GM19238 (cell line): ENCODE measurements at regions not wholly inside any gene's neighbourhood (a gene's known extent, or its start where the extent isn't known, plus 50 kb on each side); places are given as distances from the start of the nearest gene placed in this dataset.
"Not testable (repeated sequence)": the region's sequence is repeated elsewhere in the genome, so short reads cannot be mapped to it uniquely, and the experiment has no call there.

Experiments used
- DNase-seq: peaks from one replicate; pipeline ENCODE4 v3.0.0; 2011; ENCODE audit warnings: low spot score; ENCODE audit not compliant: insufficient read length

DNA sequence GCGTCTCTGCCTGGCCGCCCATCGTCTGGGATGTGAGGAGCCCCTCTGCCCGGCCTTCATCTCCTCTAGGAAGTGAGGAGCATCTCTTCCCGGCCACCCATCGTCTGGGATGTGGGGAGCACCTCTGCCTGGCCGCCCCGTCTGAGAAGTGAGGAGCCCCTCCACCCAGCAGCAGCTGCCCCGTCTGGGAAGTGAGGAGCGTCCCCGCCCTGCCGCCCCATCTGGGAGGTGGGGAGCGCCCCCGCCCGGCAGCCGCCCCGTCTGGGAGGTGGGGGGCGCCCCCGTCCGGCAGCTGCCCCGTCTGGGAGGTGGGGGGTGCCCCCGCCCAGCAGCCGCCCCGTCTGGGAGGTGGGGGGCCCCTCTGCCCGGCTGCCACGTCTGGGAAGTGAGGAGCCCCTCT is 153.7 kb upstream of the MYRIP start:
- not testable (repeated sequence) for DNase-seq

DNA sequence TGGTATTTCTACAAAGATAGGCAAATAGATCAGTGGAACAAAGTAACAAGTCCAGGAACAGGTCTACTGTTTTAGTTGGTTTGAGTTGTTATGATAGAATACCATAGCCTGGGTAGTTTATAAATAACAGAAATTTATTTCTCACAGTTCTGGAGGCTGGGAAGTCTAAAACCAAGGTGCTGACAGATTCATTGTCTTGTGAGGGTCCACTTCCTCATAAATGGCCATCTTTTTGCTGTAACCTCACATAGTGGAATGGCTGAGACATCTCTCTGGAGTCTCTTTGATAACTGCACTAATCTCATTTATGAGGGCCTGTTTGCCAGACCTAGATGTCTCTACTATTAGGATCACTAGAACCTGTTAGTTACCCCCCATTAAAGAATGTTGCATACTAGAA is 152.3 kb upstream of the MYRIP start:
- DNase-seq, result no peak

DNA sequence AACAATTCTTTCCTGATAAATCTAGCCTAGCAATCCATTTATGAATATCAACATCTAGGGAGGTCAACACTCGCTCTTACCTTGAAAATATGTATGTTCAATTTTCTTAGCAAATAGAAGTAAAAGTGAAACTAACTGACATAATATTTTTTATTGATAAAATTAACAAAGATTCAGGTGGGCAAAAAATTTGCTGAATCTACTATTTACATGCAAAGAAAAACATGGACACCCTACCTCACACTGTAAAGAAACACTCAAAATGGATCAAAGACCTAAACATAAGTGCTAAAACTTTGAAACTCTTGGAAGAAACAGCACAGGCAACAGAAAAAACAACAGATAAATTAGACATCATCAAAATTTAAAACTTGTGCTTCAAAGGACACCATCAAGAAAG is 151.6 kb upstream of the MYRIP start:
- no peak for DNase-seq

DNA sequence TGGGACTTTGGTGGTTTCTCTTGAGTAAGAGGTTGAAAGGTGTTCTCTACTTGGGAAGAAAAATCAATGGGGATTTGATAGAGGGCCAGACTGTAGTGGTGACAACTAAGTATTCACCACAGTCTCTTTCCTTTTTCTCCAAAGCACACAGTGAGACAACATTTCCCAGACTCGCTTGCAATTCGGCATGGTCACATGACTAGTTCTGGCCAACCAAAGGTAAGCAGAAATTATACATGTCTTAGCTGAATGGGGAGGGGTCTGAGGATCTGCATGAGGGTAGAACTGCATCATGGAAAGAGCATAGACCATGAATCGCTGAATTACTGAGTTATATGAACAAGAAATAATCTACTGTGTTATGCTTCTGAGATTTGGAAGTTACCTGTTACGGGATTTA is 144.5 kb upstream of the MYRIP start:
- DNase-seq, result no peak

DNA sequence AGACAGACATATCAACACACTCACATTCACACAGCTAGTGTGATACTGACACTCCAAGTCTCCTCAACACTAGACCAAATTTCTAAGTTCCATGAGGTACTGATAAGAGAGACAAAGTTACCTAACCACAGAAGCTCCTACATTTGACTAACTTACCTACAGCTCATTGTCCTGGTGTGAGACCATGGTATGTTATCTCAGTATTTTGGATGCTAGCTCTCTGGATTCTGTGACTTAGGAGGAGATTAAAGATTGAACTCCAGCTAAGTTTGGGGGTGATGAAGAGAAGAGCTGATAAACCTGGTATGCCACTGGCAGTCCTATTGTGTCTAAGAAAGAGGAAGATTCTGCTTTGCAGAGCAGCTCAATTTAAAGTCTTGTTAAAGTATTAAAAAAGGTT is 144.0 kb upstream of the MYRIP start:
- no peak for DNase-seq

DNA sequence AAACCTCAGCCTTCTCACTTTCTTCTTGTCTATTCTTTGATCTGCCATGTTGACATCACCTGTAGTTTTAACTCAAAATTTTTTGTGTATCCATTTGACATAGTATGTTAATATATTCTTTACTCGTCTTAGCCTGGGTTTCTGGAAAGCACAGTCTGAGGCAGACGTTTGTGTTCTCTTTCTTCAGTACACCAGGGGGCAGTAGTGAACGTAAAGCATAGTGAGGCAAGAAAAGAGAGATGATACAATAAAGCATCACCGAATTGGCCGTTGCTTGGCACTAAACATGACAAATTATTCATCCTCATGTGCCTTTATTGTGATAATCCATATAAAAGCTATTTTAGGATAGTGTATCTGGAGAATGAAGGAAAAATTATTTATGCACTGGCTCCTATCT is 141.0 kb upstream of the MYRIP start:
- DNase-seq, result no peak

DNA sequence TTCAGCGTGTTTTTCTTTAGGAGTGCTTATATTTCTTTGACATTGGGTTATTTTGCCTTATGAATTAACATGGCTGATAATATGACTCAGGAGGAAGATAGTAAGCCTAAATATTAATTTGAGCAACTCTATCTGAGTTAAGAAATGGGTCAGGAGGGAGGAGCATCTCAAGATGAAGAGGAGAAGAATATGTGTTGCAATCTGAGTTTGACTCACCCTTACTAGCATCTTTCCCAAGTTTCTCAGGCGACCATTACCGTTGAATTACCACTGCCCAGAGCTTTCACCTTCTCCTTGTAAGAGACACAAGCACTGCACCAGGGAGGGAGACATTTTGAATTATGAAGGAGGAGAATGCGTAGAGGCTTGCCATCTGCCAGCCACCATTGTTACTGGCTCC is 138.3 kb upstream of the MYRIP start:
- no peak for DNase-seq

DNA sequence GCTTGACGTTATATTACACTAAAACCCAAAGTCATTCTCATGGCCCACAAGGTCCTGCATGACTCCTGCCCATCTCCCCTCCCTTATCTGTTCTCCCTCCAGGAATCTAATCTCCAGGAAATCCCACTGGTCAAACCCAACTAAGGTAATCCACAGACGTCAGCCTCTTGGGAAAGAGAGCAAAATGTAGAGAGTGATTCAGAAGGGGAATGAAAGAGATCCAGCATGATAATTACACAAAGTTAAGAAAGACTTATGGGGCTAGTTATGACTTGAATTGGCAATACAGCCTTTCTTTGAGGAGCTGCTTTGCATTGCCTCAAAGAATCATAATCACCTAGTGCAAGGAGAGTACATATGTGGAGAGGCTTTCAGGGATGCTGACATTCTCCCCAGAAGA is 137.8 kb upstream of the MYRIP start:
- no peak for DNase-seq

DNA sequence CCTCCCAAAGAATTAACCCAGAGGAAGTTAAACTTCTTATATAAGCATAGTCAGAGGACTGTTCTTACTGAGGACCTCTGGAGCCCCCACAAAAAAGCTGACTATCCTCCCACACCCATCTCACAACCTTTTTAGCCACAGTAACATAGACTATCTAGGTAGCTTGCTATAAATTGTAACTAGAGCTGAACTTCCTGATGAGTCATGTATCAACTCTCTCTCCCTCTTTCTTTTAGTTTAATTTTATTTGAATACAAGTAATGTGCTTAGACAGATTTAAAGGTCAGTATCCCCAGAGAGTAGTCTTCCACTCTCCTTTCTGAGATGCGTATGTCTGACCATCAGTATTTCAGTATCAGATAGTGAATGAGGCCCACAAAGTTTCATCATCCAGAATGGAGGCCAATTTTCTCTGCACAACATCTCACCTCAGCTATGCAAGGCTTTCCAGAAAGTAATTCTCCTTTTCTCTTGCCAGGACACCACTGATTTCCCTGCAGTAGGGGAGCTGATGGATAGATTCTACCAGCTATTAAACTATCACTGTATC is 104.0 kb upstream of the MYRIP start:
- no peak for DNase-seq

DNA sequence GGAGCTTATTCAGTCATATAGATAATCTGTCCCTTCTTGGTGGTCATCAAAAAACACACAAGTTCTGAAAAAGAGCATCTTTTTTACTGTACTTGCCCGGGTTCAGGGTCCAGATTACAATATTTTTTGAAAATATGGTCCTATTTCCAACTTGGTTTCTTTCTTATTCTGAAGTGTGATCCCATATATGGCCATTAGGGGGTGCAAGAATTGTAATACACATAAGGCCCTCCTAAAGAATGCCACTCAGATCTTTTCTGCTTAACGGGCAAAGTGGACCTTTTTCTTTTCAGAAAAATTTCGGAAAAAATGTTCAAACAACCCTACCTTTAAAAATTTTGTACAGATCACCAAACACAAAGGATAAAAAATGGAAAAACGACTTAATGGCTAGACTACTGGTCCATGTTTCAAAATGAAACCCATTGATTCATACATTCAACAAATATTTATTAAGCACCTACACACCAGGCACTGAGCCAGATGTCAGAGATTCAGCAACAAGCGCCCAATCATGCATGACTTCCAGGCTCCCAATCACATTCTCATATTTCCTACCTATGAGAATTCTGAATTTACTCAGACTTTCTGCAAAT is 102.0 kb upstream of the MYRIP start:
- peak; percentile 23 for DNase-seq

DNA sequence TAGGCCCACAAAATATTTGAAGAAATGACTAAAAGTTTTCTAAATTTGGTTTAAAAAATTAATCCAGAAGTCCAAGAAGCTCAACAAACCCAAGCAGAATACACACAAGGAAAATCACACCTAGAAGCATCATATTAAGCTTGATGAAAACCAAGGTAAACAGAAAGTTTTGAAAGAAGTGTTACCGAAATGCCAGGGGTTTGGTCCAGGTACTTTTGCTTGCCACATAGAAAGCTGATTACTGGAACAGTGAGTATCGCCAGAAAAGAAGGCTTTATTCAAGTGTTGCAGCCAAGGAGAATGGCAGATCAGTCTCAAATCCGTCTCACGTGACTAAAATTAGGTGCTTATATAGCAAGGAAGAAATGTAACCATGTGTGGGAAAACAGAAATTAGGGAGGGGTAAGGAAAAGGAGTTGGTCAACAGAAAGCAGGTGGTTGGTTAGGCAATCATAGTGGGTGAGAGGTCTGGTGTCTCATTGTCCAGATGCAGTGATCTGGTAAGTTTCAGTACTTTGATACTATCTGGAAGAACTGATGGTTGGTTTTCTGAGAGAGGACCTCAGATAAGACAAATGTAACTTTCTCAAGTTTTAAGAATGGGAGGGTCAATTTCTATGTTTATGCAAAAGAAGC is 96.9 kb upstream of the MYRIP start:
- no peak for DNase-seq

DNA sequence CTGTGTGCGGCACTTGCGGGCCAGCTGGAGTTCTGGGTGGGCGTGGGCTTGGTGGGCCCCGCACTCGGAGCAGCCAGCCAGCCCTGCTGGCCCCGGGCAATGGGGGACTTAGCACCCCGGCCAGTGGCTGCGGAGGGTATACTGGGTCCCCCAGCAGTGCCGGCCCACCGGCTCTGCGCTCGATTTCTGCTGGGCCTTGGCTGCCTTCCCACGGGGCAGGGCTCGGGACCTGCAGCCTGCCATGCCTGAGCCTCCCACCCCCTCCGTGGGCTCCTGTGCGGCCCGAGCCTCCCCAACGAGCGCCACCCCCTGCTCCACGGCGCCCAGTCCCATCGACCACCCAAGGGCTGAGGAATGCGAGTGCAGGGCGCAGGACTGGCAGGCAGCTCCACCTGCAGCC is 96.1 kb upstream of the MYRIP start:
- DNase-seq, result not testable (repeated sequence)

DNA sequence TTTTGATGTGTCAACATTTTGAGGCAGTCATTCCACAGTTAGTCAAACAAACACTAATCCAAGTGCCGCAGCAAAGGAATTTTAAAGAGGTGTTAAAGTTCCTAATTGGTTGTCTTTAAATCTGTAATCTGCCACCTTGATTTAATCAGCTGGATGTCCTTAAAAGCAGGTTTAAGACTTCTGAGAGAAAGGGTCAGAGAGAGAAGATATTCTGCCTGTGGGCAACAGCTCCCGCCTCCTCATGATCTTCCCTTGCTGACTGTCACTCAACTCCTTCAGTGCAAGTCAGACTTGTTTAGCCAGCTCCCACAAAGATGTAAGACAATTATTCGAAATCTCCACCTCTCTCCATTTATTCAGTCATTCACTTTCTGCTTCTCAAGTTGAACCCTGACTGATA is 92.6 kb upstream of the MYRIP start:
- DNase-seq, result no peak

DNA sequence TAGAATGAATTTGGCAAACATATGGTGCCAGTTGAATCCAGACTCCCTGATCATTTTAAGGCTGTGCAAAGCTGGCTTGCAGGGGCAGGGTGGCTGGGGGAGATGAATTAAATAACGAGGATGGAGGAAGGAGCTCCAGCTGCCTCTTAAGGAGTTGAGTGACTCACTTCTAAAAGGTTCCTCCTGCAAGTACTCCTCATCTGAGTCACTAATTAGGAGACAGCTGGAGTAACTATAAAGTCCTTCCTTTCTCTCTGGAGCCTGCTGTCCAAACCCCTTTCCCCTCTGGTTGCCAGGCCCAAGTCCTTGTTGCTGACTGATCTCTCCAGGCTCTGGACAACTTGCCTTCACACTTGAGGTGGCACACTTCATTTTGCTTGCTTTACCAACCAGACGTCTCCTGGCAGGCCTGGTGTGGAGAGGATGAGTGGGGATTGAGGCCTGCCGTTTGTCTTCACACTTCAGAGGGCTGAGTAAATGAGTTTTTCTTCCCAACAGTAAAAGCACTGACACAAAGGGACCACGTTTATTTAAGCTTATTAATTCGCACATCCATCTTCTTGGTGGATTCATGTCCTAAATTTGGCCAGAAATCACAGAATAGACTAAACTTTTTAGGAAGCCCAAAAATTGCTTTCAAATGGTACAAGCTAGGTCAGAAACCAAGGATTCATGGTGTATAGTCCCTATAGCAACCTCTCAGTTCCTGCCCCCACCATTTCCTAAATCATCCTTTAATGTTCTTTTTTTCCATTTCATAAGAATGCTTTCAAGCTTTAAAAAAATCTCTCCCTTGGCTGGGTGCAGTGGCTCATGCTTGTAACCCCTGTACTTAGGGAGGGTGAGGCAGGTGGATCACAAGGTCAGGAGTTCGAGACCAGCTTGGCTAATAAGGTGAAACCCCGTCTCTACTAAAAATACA is 90.5 kb upstream of the MYRIP start:
- DNase-seq, result no peak

DNA sequence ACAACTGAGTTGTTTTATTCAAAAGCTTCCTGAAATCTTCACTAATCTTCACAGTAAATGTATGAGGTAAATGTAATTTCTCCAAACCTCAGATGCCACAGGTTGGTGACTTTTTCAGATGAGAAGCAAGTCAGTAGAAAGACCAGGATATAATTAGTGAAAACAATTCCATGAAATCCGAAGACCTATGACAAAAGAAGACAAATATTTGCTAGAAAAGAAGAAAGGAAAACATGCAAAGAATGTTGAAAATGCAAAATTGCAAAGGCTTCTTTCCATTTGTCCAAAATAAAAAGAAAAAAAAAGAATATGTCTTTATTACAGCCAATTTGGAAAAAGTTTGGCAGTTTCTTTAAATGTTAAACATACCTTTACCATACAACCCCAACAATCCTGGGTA is 88.3 kb upstream of the MYRIP start:
- DNase-seq, result no peak

DNA sequence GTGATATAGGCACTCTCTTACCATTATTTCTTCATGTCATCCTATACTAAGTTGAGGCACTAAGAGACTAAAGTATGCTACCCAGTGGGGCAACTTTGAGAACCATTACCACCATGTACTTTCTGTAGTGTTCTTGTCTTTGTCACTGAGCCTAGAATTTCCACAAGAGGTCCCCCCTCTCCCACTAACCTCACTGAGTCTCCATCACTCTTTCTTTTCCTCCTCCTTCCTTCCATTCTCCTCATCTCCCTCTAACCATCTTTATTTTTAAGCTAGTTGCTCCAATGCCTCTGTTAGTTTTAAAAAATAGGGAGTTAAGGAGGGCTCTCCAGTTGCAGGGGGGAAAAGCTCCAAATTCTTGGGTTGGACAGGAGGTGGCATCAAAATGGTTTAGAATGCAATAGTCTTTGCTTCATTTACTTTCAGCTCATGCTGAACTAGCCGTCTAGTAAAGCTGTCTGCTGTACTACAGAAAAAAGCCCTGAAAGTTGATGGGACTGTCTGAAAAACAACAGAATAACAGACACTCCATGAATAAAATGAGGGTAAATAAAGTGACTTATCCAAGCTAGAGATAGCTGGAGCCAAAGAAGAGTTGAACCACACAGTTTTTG is 85.1 kb upstream of the MYRIP start:
- no peak for DNase-seq

DNA sequence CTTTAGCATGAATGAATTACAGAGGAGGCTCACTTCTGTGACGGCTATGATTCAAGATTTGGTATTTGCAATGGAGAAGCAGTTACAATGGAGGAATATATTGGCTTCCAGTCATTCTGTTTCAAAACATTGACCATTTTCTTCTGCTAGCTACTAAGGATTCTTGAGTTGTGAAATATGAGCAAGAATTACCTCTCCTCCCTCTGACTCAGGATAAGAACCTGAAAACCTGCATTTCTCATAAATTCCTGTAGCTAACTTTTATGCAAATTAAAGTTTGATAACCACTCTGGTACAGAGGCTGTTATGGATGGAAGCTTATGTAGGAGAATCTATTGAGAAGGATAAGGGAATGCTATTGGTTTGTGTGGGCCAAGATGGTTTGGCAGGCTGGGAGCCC is 84.1 kb upstream of the MYRIP start:
- no peak for DNase-seq

DNA sequence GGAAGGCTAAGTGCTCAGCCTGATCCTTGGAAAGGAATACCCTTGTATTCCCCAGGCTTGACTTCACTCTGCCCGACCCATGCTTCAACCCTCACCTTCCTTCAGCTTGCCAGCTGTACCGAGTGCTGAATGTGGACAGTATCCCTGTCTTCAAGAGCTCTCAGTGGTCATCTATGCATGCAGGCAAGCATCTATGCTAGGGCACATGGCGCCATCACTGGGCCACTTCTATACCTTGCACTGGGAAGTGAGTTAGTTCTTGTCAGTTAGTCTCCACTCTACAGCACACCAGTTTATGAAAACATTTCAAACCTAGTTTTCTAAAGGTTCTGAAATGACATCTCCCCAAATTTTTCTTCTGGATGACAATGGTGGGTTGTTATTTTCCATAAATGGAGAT is 82.0 kb upstream of the MYRIP start:
- no peak for DNase-seq

DNA sequence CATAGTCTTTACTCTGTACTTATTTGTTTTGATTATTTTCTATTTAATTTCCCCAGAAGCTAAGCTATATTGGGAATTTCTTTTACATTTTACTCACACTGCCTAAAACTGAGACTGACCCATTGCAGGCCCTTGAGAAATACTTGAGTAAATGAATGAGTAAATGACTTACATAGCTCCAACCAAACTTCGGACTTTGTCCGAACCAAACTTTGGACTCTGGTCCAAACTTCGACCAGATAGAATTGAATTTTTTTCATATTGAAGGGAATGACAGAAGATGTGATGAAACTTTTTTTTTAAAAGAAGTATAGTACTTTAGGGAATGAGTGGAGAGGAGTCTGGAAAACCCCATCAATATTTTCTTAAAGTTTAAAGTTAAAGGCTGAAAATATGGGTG is 75.6 kb upstream of the MYRIP start:
- no peak for DNase-seq

DNA sequence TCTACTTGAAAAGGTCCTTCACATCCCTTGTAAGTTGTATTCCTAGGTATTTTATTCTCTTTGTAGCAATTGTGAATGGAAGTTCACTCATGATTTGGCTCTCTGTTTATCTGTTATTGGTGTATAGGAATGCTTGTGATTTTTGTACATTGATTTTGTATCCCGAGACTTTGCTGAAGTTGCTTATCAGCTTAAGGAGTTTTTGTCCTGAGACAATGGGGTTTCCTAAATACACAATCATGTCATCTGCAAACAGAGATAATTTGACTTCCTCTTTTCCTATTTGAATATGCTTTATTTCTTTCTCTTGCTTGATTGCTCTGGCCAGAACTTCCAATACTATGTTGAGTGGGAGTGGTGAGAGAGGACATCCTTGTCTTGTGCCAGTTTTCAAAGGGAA is 69.8 kb upstream of the MYRIP start:
- DNase-seq, result not testable (repeated sequence)

DNA sequence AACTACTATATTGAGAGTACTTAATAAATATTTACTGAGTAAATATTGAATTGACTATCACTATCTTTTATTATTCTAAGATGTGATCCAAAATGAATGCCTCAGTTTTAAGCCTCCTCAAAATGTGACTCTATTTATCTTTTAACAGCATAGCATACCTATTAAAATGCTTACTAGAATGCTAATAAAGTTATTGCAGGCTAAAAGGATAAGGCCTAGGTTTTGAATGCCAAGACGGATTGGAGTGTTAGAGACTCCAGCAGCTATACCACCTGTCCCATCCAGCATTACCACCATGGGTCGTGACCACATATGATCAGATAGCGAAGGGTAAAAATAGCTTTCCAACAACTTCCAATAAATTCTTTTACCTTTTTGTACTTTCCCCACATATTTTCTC is 64.7 kb upstream of the MYRIP start:
- DNase-seq, result no peak

DNA sequence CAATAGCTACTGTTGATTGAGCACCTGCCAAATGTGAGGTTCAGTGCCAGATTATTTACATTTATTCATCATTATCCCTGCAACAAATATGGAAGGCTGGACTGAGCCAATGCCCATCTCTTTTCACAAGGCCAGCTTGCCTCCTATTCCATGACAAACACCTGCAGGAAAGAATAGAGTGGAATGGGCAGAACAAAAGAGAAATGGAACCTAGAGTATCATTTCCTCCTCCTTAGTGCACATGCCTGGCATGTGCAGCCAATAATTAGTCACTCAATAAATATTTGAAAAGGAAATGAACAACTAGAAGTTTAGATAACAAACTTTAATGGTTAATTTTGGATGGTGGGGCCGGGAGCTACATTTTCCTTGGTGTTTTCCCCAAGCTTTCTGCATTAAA is 61.4 kb upstream of the MYRIP start:
- no peak for DNase-seq
